GM13977 (cell line): ENCODE measurements at regions not wholly inside any gene's neighbourhood (a gene's known extent, or its start where the extent isn't known, plus 50 kb on each side); places are given as distances from the start of the nearest gene placed in this dataset.
A peak's percentile ranks its signal among the peaks of the same experiment; 100 is the strongest.
"Not testable (repeated sequence)": the region's sequence is repeated elsewhere in the genome, so short reads cannot be mapped to it uniquely, and the experiment has no call there.

Source experiments
- DNase-seq: peaks from one replicate; pipeline ENCODE4 v3.0.0; 2012; ENCODE audit warnings: low spot score
- CTCF ChIP-seq: IDR thresholded peaks from 2 replicates; pipeline ENCODE4 v1.5.1; 2012; ENCODE audit warnings: mild to moderate bottlenecking, control low read depth; ENCODE audit not compliant: insufficient read depth; ENCODE audit errors: extremely low read depth, missing control alignments
- in situ Hi-C: fragments of 300-500 bp; cut with MboI; formaldehyde crosslinking; loops from one replicate; pipeline ENCODE4 v1.12.0; 2022; ENCODE audit warnings: low sequenced_read_pairs, low pct_unique_long_range_greater_than_20kb, mixed read lengths, inconsistent platforms; ENCODE audit not compliant: unreplicated experiment

GRCh38 chr6:12490904-12491571 lies 200.9 kb downstream of the EDN1 start:
- in situ Hi-C loops: no loop called here
- DNase-seq: no peak
- no peak for TF ChIP-seq CTCF

GRCh38 chr6:12492929-12493328 lies 202.8 kb downstream of the EDN1 start:
- DNase-seq, in situ Hi-C loops: not testable (repeated sequence)

GRCh38 chr6:12493446-12493845 lies 203.3 kb downstream of the EDN1 start:
- in situ Hi-C loops: no loop called here
- no peak for TF ChIP-seq CTCF

GRCh38 chr6:12494161-12494560 lies 204.0 kb downstream of the EDN1 start:
- DNase-seq: no peak
- in situ Hi-C loops: no loop called here
- no peak for TF ChIP-seq CTCF

More at GRCh38 chr6:12493446-12493845, 203.3 kb downstream of the EDN1 start:
- DNase-seq: no peak

GRCh38 chr6:12501990-12502389 lies 211.8 kb downstream of the EDN1 start:
- no peak for DNase-seq
- in situ Hi-C loops: no loop called here
- no peak for TF ChIP-seq CTCF

GRCh38 chr6:12504325-12504966 lies 212.1 kb upstream of the PHACTR1 start:
- peak; percentile 62 for TF ChIP-seq CTCF
- peak; percentile 51 for DNase-seq
- in situ Hi-C loops: no loop called here

GRCh38 chr6:12505486-12505885 lies 211.1 kb upstream of the PHACTR1 start:
- no peak for TF ChIP-seq CTCF
- no peak for DNase-seq
- in situ Hi-C loops: no loop called here
